Endothelial cell of umbilical vein (primary cell): ENCODE measurements at regions not wholly inside any gene's neighbourhood (a gene's known extent, or its start where the extent isn't known, plus 50 kb on each side); places are given as distances from the start of the nearest gene placed in this dataset.

ENCODE experiments used
- BruUV-seq: library from RNA; stranded (reverse); fragments of 400-500 nt; replicated peaks from 2 replicates; lab custom pipeline; 2021; lab: Mats Ljungman, UMichigan
- CTCF ChIA-PET: fragments of 300-600, 350-600 bp; sonication (Branson Sonifier 250); formaldehyde crosslinking; loops from one replicate; lab custom pipeline; 2021; ENCODE audit warnings: antibody characterized with exemption, inconsistent platforms; lab: Charles Lee
- POLR2A ChIA-PET: fragments of 300-600, 350-600 bp; sonication (Branson Sonifier 250); formaldehyde crosslinking; loops from one replicate; lab custom pipeline; 2021; ENCODE audit warnings: antibody characterized with exemption, inconsistent platforms; lab: Charles Lee
- DNase-seq: peaks from one replicate; pipeline ENCODE4 v3.0.0-alpha.2; 2011; ENCODE audit warnings: low read depth, low spot score
- FAIRE-seq: peaks from 2 replicates; lab custom pipeline; 2011; peaks lifted over from hg19 to GRCh38; lab: Jason Lieb, UNC
- H2AFZ ChIP-seq: 2 replicates; pipeline ENCODE4 v1.6.0; 2012; ENCODE audit warnings: low read depth, low read length, control low read depth, inconsistent platforms
- H3K27ac ChIP-seq: 2 replicates; pipeline ENCODE4 v1.5.1; 2011; ENCODE audit warnings: low read depth, mild to moderate bottlenecking, control low read depth, low read length, moderate library complexity; ENCODE audit not compliant: insufficient read depth
- H3K27me3 ChIP-seq, 2 experiments: 2 replicates each; pipeline versions ENCODE4 v1.6.0 to v1.6.1; 2011; ENCODE audit warnings: low read length in 2 of 2, mixed read lengths in 1 of 2; ENCODE audit not compliant: control insufficient read depth in 2 of 2, insufficient read depth in 2 of 2
- H3K36me3 ChIP-seq, 2 experiments: 2 replicates in 1 of 2; 3 replicates in 1 of 2; pipeline ENCODE4 v1.5.1; 2011; ENCODE audit warnings: low read length in 2 of 2, mild to moderate bottlenecking in 1 of 2, moderate library complexity in 1 of 2; ENCODE audit not compliant: control insufficient read depth in 2 of 2, insufficient read depth in 2 of 2; ENCODE audit errors: extremely low read depth in 1 of 2
- H3K4me1 ChIP-seq: 3 replicates; pipeline ENCODE4 v1.5.1; 2011; ENCODE audit warnings: mild to moderate bottlenecking, low read length; ENCODE audit not compliant: control insufficient read depth, insufficient read depth; ENCODE audit errors: extremely low read depth
- H3K4me2 ChIP-seq: 2 replicates; pipeline ENCODE4 v1.6.1; 2011; ENCODE audit warnings: low read length, control low read depth, mixed read lengths; ENCODE audit not compliant: insufficient read depth
- H3K4me3 ChIP-seq, 3 experiments: fragments of 200-600 bp in 1 of 3; sonication (generic), shearing (Covaris generic) in 1 of 3; replicated peaks in 1 of 3; 2 replicates each; pipeline ENCODE4 v1.5.1; 2011 to 2016; ENCODE audit warnings: control low read depth in 3 of 3, low read length in 3 of 3, mild to moderate bottlenecking in 2 of 3, inconsistent platforms in 1 of 3, low read depth in 1 of 3, moderate library complexity in 1 of 3; ENCODE audit not compliant: insufficient read depth in 1 of 3
- H3K79me2 ChIP-seq: 2 replicates; pipeline ENCODE4 v1.6.0; 2012; ENCODE audit warnings: low read length, inconsistent platforms; ENCODE audit not compliant: control insufficient read depth, insufficient read depth
- H3K9ac ChIP-seq: replicated peaks from 2 replicates; pipeline ENCODE3; 2011; ENCODE audit warnings: low read length, control low read depth; ENCODE audit not compliant: insufficient read depth; ENCODE audit errors: extremely low read depth
- H3K9me1 ChIP-seq: replicated peaks from 3 replicates; pipeline ENCODE4 v1.6.0; 2011; ENCODE audit warnings: mild to moderate bottlenecking, low read length; ENCODE audit not compliant: control insufficient read depth, insufficient read depth; ENCODE audit errors: extremely low read depth
- H3K9me3 ChIP-seq: replicated peaks from 2 replicates; pipeline ENCODE4 v1.5.1; 2012; ENCODE audit warnings: low read length, inconsistent platforms; ENCODE audit not compliant: control insufficient read depth, insufficient read depth
- H4K20me1 ChIP-seq: replicated peaks from 2 replicates; pipeline ENCODE3; 2011; ENCODE audit warnings: mild to moderate bottlenecking, low read length; ENCODE audit not compliant: control insufficient read depth, insufficient read depth; ENCODE audit errors: extremely low read depth
- EZH2 ChIP-seq: IDR thresholded peaks from 2 replicates; pipeline ENCODE4 v1.6.1; 2012; ENCODE audit warnings: borderline replicate concordance, low read depth, mild to moderate bottlenecking, moderate library complexity, low read length, inconsistent platforms; ENCODE audit not compliant: severe bottlenecking
- FOS ChIP-seq: IDR thresholded peaks from 2 replicates; pipeline ENCODE4 v1.6.1; 2011; ENCODE audit warnings: mild to moderate bottlenecking, low read length, moderate library complexity, borderline replicate concordance; ENCODE audit not compliant: insufficient read depth
- GATA2 ChIP-seq: IDR thresholded peaks from 2 replicates; pipeline ENCODE4 v1.7.0; 2011; ENCODE audit warnings: low read depth, mild to moderate bottlenecking, moderate library complexity, mixed read lengths, low read length; ENCODE audit not compliant: insufficient read length, insufficient read depth
- JUN ChIP-seq: IDR thresholded peaks from 2 replicates; pipeline ENCODE4 v1.6.1; 2011; ENCODE audit warnings: borderline replicate concordance, low read depth; ENCODE audit not compliant: insufficient read length, insufficient read depth
- MAX ChIP-seq: IDR thresholded peaks from 2 replicates; pipeline ENCODE4 v1.6.1; 2011; ENCODE audit not compliant: insufficient read depth, insufficient read length
- MYC ChIP-seq: IDR thresholded peaks from one replicate; pipeline ENCODE4 v1.6.1; 2011; ENCODE audit warnings: mild to moderate bottlenecking, low read depth, low read length
- POLR2A ChIP-seq: IDR thresholded peaks from 2 replicates; pipeline ENCODE4 v1.6.1; 2012; ENCODE audit warnings: low read depth, mild to moderate bottlenecking, control low read depth, low read length
- POLR2AphosphoS5 ChIP-seq: IDR thresholded peaks from 2 replicates; pipeline ENCODE4 v1.6.1; 2012; ENCODE audit warnings: low read depth, mild to moderate bottlenecking, control low read depth, low read length, moderate library complexity; ENCODE audit not compliant: insufficient read depth
- dilution Hi-C: fragments of 300-500 bp; cut with MboI; formaldehyde crosslinking; loops from one replicate; pipeline ENCODE4 v1.15.0; 2019; ENCODE audit warnings: low sequenced_read_pairs; ENCODE audit not compliant: extremely low pct_ligation_motif_present
- intact Hi-C: fragments of 100-400 bp; cut with micrococcal nuclease; formaldehyde crosslinking; loops from one replicate; pipeline ENCODE4 v1.10.0; 2022
- TF ChIP-seq, protein P1 (sequence below), 2 donors: IDR thresholded peaks; 1 replicate in 1 of 2; 2 replicates in 1 of 2; pipeline ENCODE4 v1.5.1; 2011; ENCODE audit warnings: low read length in 2 of 2, mild to moderate bottlenecking in 2 of 2, moderate library complexity in 2 of 2, control low read depth in 1 of 2, inconsistent platforms in 1 of 2, low read depth in 1 of 2; ENCODE audit not compliant: insufficient read depth in 1 of 2; ENCODE audit errors: extremely low read depth in 1 of 2

- CTCF ChIA-PET, result no interaction called here
- dilution Hi-C loops, result no loop called here
Measured at GRCh38 chr3:13140596-13140995, 67.4 kb upstream of the IQSEC1 start.

More at GRCh38 chr3:13140596-13140995, 67.4 kb upstream of the IQSEC1 start:
- Histone ChIP-seq H3K27me3 (no peaks in the 10 kb centered on the region), H2AFZ (no peak overlapping the region), H3K4me2 (no peak overlapping the region), H3K27ac (no peak overlapping the region), H3K4me1 (no peaks in the 10 kb centered on the region), H3K9me1 (no peaks in the 10 kb centered on the region), H3K4me3 (no peak overlapping the region), H3K9me3 (no peaks in the 10 kb centered on the region), H3K36me3 (no peaks in the 10 kb centered on the region), H3K9ac (no peak overlapping the region), H3K79me2 (no peaks in the 10 kb centered on the region), H4K20me1 (no peaks in the 10 kb centered on the region)
- DNase-seq (no peak), FAIRE-seq (no peak)
- intact Hi-C loops, result no loop called here
- POLR2A ChIA-PET, result no interaction called here
- BruUV-seq, result no TSS peak
- TF ChIP-seq EZH2, result no peak
- no peak for TF ChIP-seq JUN
- TF ChIP-seq POLR2A, result no peak
- no peak for TF ChIP-seq GATA2
- TF ChIP-seq, protein P1, sequence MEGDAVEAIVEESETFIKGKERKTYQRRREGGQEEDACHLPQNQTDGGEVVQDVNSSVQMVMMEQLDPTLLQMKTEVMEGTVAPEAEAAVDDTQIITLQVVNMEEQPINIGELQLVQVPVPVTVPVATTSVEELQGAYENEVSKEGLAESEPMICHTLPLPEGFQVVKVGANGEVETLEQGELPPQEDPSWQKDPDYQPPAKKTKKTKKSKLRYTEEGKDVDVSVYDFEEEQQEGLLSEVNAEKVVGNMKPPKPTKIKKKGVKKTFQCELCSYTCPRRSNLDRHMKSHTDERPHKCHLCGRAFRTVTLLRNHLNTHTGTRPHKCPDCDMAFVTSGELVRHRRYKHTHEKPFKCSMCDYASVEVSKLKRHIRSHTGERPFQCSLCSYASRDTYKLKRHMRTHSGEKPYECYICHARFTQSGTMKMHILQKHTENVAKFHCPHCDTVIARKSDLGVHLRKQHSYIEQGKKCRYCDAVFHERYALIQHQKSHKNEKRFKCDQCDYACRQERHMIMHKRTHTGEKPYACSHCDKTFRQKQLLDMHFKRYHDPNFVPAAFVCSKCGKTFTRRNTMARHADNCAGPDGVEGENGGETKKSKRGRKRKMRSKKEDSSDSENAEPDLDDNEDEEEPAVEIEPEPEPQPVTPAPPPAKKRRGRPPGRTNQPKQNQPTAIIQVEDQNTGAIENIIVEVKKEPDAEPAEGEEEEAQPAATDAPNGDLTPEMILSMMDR (IDR thresholded peaks at IDR 0.05; ENCODE audit: extremely low read depth in 1 of 2, insufficient read depth in 1 of 2, low read depth in 1 of 2, low read length in 2 of 2), result no peak
- no peak for TF ChIP-seq MAX
- TF ChIP-seq POLR2AphosphoS5, result no peak
- TF ChIP-seq FOS, result no peak
- TF ChIP-seq MYC, result no peak
